ENCODE measurements at regions not wholly inside any gene's neighbourhood (a gene's known extent, or its start where the extent isn't known, plus 50 kb on each side); places are given as distances from the start of the nearest gene placed in this dataset.

DNA sequence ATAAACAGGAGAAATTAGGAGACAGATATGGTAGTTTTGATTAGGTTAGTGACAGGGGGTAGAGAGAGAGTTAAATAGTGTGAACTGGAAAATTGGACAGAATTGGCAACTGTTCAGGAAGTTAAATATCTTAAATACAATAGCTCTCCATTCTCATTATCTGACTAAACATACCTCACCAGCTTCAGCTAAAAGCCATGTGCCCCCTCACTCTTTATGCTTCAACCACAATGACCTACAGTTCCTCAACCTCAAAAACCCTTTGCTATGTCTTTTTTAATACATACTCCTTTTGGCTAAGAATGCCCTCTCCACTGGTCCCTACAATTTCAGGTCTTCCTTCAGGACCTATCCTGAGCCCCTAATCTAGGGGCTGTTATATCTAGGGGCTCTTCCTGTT lies 740.2 kb upstream of the ZEB2 start:
- H3K4me2 ChIP-seq (ENCODE audit: extremely low read depth, insufficient read depth, low read length), result no peak overlapping the region
- TF ChIP-seq, protein P1, sequence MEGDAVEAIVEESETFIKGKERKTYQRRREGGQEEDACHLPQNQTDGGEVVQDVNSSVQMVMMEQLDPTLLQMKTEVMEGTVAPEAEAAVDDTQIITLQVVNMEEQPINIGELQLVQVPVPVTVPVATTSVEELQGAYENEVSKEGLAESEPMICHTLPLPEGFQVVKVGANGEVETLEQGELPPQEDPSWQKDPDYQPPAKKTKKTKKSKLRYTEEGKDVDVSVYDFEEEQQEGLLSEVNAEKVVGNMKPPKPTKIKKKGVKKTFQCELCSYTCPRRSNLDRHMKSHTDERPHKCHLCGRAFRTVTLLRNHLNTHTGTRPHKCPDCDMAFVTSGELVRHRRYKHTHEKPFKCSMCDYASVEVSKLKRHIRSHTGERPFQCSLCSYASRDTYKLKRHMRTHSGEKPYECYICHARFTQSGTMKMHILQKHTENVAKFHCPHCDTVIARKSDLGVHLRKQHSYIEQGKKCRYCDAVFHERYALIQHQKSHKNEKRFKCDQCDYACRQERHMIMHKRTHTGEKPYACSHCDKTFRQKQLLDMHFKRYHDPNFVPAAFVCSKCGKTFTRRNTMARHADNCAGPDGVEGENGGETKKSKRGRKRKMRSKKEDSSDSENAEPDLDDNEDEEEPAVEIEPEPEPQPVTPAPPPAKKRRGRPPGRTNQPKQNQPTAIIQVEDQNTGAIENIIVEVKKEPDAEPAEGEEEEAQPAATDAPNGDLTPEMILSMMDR (conservative IDR thresholded peaks at IDR 0.05 in 1 of 2, IDR thresholded peaks at IDR 0.05 in 1 of 2; ENCODE audit: low read depth in 1 of 2, low read length in 2 of 2), result no peak
- no peak for TF ChIP-seq EZH2 (IDR thresholded peaks at IDR 0.05; ENCODE audit: low read length, missing control alignments)

DNA sequence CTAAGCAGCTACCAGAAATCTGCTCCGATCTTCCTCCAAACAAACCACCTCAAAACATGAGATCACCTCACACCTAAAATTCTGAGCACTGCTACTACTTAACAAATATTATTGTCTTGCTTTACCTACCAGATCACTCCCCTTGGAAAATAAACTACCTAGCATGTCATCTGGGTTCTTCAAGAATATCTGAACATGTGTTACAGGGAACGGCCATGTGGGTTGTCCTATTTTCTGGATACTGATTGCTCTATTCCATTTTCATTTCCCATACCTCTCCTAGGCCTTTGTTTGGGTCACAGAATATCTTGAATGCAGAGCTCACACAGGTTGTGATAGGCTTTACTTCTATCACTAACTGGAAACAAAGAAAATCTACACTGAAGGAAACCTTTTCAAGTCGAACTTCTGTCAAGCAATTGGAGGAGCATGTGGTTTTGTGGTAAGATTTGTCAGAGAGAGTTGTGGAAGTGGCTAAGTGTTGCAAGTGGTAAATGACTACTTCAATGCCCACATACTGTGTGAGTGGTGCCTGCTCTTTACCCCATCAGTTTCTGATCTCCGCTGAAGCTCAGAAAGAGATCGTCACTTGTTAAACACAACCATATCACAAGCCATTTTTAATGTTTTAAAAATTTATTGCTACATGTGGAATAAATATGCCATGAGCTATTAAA lies 739.1 kb upstream of the ZEB2 start:
- peak in 1 of 2 donors; percentile 81 for DNase-seq (ENCODE audit: low read depth in 2 of 2)

More for the DNA sequence above, 740.2 kb upstream of the ZEB2 start:
- H3K4me3 ChIP-seq (replicated peaks in 1 of 4; ENCODE audit: control extremely low read depth in 1 of 4, insufficient read depth in 1 of 4, low read depth in 3 of 4, low read length in 4 of 4), result no peak overlapping the region
- H3K36me3 ChIP-seq (ENCODE audit: control insufficient read depth, insufficient read depth, low read length), result no peaks in the 10 kb centered on the region
- no peak overlapping the region for H3K9ac ChIP-seq (ENCODE audit: insufficient read depth, low read length)
- peak in 1 of 2 donors; percentile 38 for DNase-seq (ENCODE audit: low read depth in 2 of 2)
- H3K27ac ChIP-seq (ENCODE audit: insufficient read depth, low read length), result no peak overlapping the region
- H3K9me3 ChIP-seq (ENCODE audit: control insufficient read depth, insufficient read depth, low read depth, low read length), result no peaks in the 10 kb centered on the region
- no peaks in the 10 kb centered on the region for H3K4me1 ChIP-seq (ENCODE audit: control insufficient read depth, extremely low read depth, insufficient read depth, low read length)
- H3K79me2 ChIP-seq (ENCODE audit: control insufficient read depth, insufficient read depth, low read length), result no peaks in the 10 kb centered on the region
- H2AFZ ChIP-seq (ENCODE audit: low read length), result no peak overlapping the region
- no peaks in the 10 kb centered on the region for H4K20me1 ChIP-seq (ENCODE audit: control insufficient read depth, extremely low read depth, insufficient read depth, low read length)
- no peaks in the 10 kb centered on the region for H3K27me3 ChIP-seq (ENCODE audit: control insufficient read depth, insufficient read depth, low read length)

DNA sequence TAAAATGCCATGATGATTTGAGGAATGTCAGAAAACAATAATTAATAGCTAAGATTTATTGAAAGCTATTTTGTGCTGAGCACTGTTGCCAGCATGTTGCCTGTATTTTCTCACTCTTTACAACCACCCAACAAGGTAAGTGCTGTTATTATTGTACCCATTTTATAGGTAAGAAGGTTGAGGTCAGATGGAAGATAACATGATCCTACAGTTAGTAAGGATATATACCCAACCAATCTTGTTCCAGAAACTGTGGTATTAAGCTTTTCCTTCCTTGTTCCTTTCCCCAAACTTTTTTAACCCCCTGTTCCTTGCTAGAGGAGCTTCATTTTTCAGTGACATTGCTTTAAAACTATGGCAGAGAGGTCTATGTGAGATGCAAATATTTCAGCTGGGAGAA lies 738.0 kb upstream of the ZEB2 start:
- Histone ChIP-seq H2AFZ (ENCODE audit: low read length) (no peak overlapping the region), H3K4me1 (ENCODE audit: control insufficient read depth, extremely low read depth, insufficient read depth, low read length) (no peaks in the 10 kb centered on the region), H3K27me3 (ENCODE audit: control insufficient read depth, insufficient read depth, low read length) (no peaks in the 10 kb centered on the region), H3K79me2 (ENCODE audit: control insufficient read depth, insufficient read depth, low read length) (no peaks in the 10 kb centered on the region), H3K4me3 (replicated peaks in 1 of 4; ENCODE audit: control extremely low read depth in 1 of 4, insufficient read depth in 1 of 4, low read depth in 3 of 4, low read length in 4 of 4) (no peak overlapping the region), H3K9ac (ENCODE audit: insufficient read depth, low read length) (no peak overlapping the region), H3K9me3 (ENCODE audit: control insufficient read depth, insufficient read depth, low read depth, low read length) (no peaks in the 10 kb centered on the region), H3K36me3 (ENCODE audit: control insufficient read depth, insufficient read depth, low read length) (no peaks in the 10 kb centered on the region), H4K20me1 (ENCODE audit: control insufficient read depth, extremely low read depth, insufficient read depth, low read length) (no peaks in the 10 kb centered on the region), H3K27ac (ENCODE audit: insufficient read depth, low read length) (no peak overlapping the region), H3K4me2 (ENCODE audit: extremely low read depth, insufficient read depth, low read length) (no peak overlapping the region)
- DNase-seq (ENCODE audit: low read depth in 2 of 2), result no peak
- TF ChIP-seq, protein P1 (conservative IDR thresholded peaks at IDR 0.05 in 1 of 2, IDR thresholded peaks at IDR 0.05 in 1 of 2; ENCODE audit: low read depth in 1 of 2, low read length in 2 of 2), result no peak

More for the DNA sequence above, 739.1 kb upstream of the ZEB2 start:
- H3K9ac ChIP-seq (ENCODE audit: insufficient read depth, low read length), result no peak overlapping the region
- no peak overlapping the region for H3K4me3 ChIP-seq (replicated peaks in 1 of 4; ENCODE audit: control extremely low read depth in 1 of 4, insufficient read depth in 1 of 4, low read depth in 3 of 4, low read length in 4 of 4)
- no peak for TF ChIP-seq EZH2 (IDR thresholded peaks at IDR 0.05; ENCODE audit: low read length, missing control alignments)
- TF ChIP-seq, protein P1 (conservative IDR thresholded peaks at IDR 0.05 in 1 of 2, IDR thresholded peaks at IDR 0.05 in 1 of 2; ENCODE audit: low read depth in 1 of 2, low read length in 2 of 2), result no peak
- no peak overlapping the region for H3K27ac ChIP-seq (ENCODE audit: insufficient read depth, low read length)
- H3K27me3 ChIP-seq (ENCODE audit: control insufficient read depth, insufficient read depth, low read length), result no peaks in the 10 kb centered on the region
- H4K20me1 ChIP-seq (ENCODE audit: control insufficient read depth, extremely low read depth, insufficient read depth, low read length), result no peaks in the 10 kb centered on the region
- no peaks in the 10 kb centered on the region for H3K36me3 ChIP-seq (ENCODE audit: control insufficient read depth, insufficient read depth, low read length)
- no peaks in the 10 kb centered on the region for H3K9me3 ChIP-seq (ENCODE audit: control insufficient read depth, insufficient read depth, low read depth, low read length)
- no peak overlapping the region for H2AFZ ChIP-seq (ENCODE audit: low read length)
- H3K79me2 ChIP-seq (ENCODE audit: control insufficient read depth, insufficient read depth, low read length), result no peaks in the 10 kb centered on the region
- no peaks in the 10 kb centered on the region for H3K4me1 ChIP-seq (ENCODE audit: control insufficient read depth, extremely low read depth, insufficient read depth, low read length)
- no peak overlapping the region for H3K4me2 ChIP-seq (ENCODE audit: extremely low read depth, insufficient read depth, low read length)

Measured in fibroblast of lung (primary cell).